Prostate gland (tissue), 2 donors: ENCODE measurements at regions not wholly inside any gene's neighbourhood (a gene's known extent, or its start where the extent isn't known, plus 50 kb on each side); places are given as distances from the start of the nearest gene placed in this dataset.

Experiments used
- DNase-seq: peaks from one replicate; pipeline ENCODE4 v3.0.0-alpha.2; 2019; ENCODE audit warnings: low spot score
- H3K27ac ChIP-seq, 2 donors: fragments of 200-600 bp; sonication (generic); 2 replicates each; pipeline ENCODE4 v1.5.1; 2017 to 2019
- H3K27me3 ChIP-seq: fragments of 200-600 bp; sonication (generic); replicated peaks from 2 replicates; pipeline ENCODE4 v1.5.1; 2019; ENCODE audit not compliant: insufficient read depth
- H3K36me3 ChIP-seq, 2 donors: fragments of 200-600 bp; sonication (generic); 1 replicate in 1 of 2; 2 replicates in 1 of 2; pipeline versions ENCODE4 v1.5.1 to v1.8.1; 2017 to 2019
- H3K4me1 ChIP-seq: fragments of 200-600 bp; sonication (generic); replicated peaks from 2 replicates; pipeline ENCODE4 v1.5.1; 2019
- H3K4me3 ChIP-seq, 2 donors: fragments of 200-600 bp; sonication (generic); 2 replicates each; pipeline ENCODE4 v1.5.1; 2017 to 2019
- H3K9me3 ChIP-seq: fragments of 200-600 bp; sonication (generic); 2 replicates; pipeline ENCODE4 v1.5.1; 2017
- CTCF ChIP-seq, 4 experiments: fragments of 200-600 bp in 2 of 4; fragments of 450-650 bp in 2 of 4; sonication (generic) in 2 of 4; IDR thresholded peaks; 1 replicate in 3 of 4; 2 replicates in 1 of 4; pipeline ENCODE4 v1.5.1; 2016 to 2019; ENCODE audit warnings: antibody characterized with exemption in 4 of 4, mild to moderate bottlenecking in 2 of 4, moderate library complexity in 2 of 4
- POLR2A ChIP-seq: fragments of 450-650 bp; IDR thresholded peaks from one replicate; pipeline ENCODE4 v1.6.1; 2016; ENCODE audit warnings: antibody characterized with exemption, mild to moderate bottlenecking
- POLR2AphosphoS5 ChIP-seq: sonication (generic); formaldehyde crosslinking; IDR thresholded peaks from one replicate; pipeline ENCODE4 v1.6.1; 2017; ENCODE audit warnings: antibody characterized with exemption
- WGBS: methylation state at CpG from one replicate; pipeline ENCODE4 v1.1.5; 2018; 5-methylcytosine and 5-hydroxymethylcytosine counted together
- intact Hi-C: fragments of 100-400 bp; cut with DNase I; formaldehyde crosslinking; loops from one replicate; pipeline ENCODE4 v1.14.2; 2022

GRCh38 chr17:33739714-33740113 lies 446.6 kb upstream of the ASIC2 start:
- intact Hi-C loops, result no loop called here
- H3K4me1 ChIP-seq, result no peaks in the 10 kb centered on the region

GRCh38 chr17:33745047-33745760 lies 452.1 kb upstream of the ASIC2 start:
- WGBS, result 56% methylated on average over 3 of the region's 3 CpGs
- intact Hi-C loops, result no loop called here

More at GRCh38 chr17:33739714-33740113, 446.6 kb upstream of the ASIC2 start:
- TF ChIP-seq POLR2AphosphoS5 (no peak), POLR2A (no peak), CTCF (IDR thresholded peaks at IDR 0.05) (no peak)
- Histone ChIP-seq H3K27me3 (no peaks in the 10 kb centered on the region), H3K27ac (no peak overlapping the region), H3K36me3 (no peaks in the 10 kb centered on the region), H3K4me3 (no peak overlapping the region), H3K9me3 (no peaks in the 10 kb centered on the region)
- DNase-seq, result no peak

GRCh38 chr17:33749171-33749570 lies 456.1 kb upstream of the ASIC2 start:
- no peaks in the 10 kb centered on the region for H3K9me3 ChIP-seq
- H3K4me1 ChIP-seq, result no peaks in the 10 kb centered on the region
- H3K27me3 ChIP-seq, result no peaks in the 10 kb centered on the region
- no peak overlapping the region for H3K4me3 ChIP-seq
- H3K27ac ChIP-seq, result no peak overlapping the region
- TF ChIP-seq POLR2A (no peak), CTCF (IDR thresholded peaks at IDR 0.05) (no peak), POLR2AphosphoS5 (no peak)
- WGBS, result 84% methylated on average over 6 of the region's 6 CpGs
- DNase-seq, result no peak
- H3K36me3 ChIP-seq, result no peaks in the 10 kb centered on the region
- intact Hi-C loops, result no loop called here

More at GRCh38 chr17:33745047-33745760, 452.1 kb upstream of the ASIC2 start:
- H3K27me3 ChIP-seq, result no peaks in the 10 kb centered on the region
- no peaks in the 10 kb centered on the region for H3K36me3 ChIP-seq
- H3K27ac ChIP-seq, result no peak overlapping the region
- no peak overlapping the region for H3K4me3 ChIP-seq
- TF ChIP-seq POLR2AphosphoS5, result no peak
- no peak for TF ChIP-seq CTCF (IDR thresholded peaks at IDR 0.05)
- TF ChIP-seq POLR2A, result no peak
- H3K9me3 ChIP-seq, result no peaks in the 10 kb centered on the region
- H3K4me1 ChIP-seq, result no peaks in the 10 kb centered on the region
- DNase-seq, result no peak

- intact Hi-C loops, result loop anchor here (5.0 kb wide), 1 partner anchor 969 kb away; no protein-coding TSS in a partner anchor
Measured at GRCh38 chr17:33750943-33751701, 458.0 kb upstream of the ASIC2 start.

More at GRCh38 chr17:33750943-33751701, 458.0 kb upstream of the ASIC2 start:
- Histone ChIP-seq H3K9me3 (no peaks in the 10 kb centered on the region), H3K4me1 (no peaks in the 10 kb centered on the region), H3K36me3 (no peaks in the 10 kb centered on the region), H3K27ac (no peak overlapping the region), H3K4me3 (no peak overlapping the region), H3K27me3 (no peaks in the 10 kb centered on the region)
- peak; percentile 42 for DNase-seq
- TF ChIP-seq CTCF (IDR thresholded peaks at IDR 0.05), result peak; percentile 82 to 85 (median 84)
- no peak for TF ChIP-seq POLR2A
- WGBS, result 3% methylated on average over 13 of the region's 13 CpGs
